OCI-LY7 (cell line): ENCODE measurements at regions not wholly inside any gene's neighbourhood (a gene's known extent, or its start where the extent isn't known, plus 50 kb on each side); places are given as distances from the start of the nearest gene placed in this dataset.

Source experiments
- EZH2phosphoT487 ChIP-seq: fragments of 200-600 bp; sonication (generic); IDR thresholded peaks from 2 replicates; pipeline ENCODE4 v1.6.1; 2018; ENCODE audit warnings: low read depth, borderline replicate concordance, mild to moderate bottlenecking, mixed run types, antibody characterized with exemption, low read length, moderate library complexity, mixed read lengths
- TF ChIP-seq, protein P1 (sequence below): fragments of 200-600 bp; sonication (generic); conservative IDR thresholded peaks from 2 replicates; pipeline ENCODE4 v1.5.1; 2014; ENCODE audit warnings: mild to moderate bottlenecking, antibody characterized with exemption, low read length, moderate library complexity, mixed read lengths

DNA sequence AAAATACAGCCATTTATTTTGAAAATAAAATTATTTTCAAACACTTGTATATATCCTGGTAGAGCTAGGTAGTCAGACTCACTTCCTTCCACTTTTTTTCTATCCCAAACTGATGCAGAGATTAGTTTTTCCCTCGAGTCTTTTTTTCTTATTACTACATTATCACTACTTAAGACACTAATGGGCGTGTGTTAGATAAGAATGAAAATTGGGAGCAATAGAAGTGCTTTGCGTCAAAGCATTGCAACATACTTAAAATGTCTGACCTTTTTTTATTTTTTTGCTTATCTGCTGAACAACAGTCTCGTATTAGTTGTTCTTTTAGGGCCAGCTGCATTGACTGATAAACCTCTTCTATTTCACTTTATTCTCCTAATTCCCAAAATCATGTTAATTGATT lies 1278.7 kb downstream of the CDH12 start:
- TF ChIP-seq, protein P1, sequence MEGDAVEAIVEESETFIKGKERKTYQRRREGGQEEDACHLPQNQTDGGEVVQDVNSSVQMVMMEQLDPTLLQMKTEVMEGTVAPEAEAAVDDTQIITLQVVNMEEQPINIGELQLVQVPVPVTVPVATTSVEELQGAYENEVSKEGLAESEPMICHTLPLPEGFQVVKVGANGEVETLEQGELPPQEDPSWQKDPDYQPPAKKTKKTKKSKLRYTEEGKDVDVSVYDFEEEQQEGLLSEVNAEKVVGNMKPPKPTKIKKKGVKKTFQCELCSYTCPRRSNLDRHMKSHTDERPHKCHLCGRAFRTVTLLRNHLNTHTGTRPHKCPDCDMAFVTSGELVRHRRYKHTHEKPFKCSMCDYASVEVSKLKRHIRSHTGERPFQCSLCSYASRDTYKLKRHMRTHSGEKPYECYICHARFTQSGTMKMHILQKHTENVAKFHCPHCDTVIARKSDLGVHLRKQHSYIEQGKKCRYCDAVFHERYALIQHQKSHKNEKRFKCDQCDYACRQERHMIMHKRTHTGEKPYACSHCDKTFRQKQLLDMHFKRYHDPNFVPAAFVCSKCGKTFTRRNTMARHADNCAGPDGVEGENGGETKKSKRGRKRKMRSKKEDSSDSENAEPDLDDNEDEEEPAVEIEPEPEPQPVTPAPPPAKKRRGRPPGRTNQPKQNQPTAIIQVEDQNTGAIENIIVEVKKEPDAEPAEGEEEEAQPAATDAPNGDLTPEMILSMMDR = no peak
- TF ChIP-seq EZH2phosphoT487 = no peak
